ENCODE measurements at regions not wholly inside any gene's neighbourhood (a gene's known extent, or its start where the extent isn't known, plus 50 kb on each side); places are given as distances from the start of the nearest gene placed in this dataset.
"Not testable (repeated sequence)": the region's sequence is repeated elsewhere in the genome, so short reads cannot be mapped to it uniquely, and the experiment has no call there.

- WGBS = 94% methylated on average over 9 of the region's 9 CpGs
- Histone ChIP-seq H3K4me1 (no peaks in the 10 kb centered on the region), H3K36me3 (no peaks in the 10 kb centered on the region), H3K27ac (replicated peaks in 1 of 4) (no peak overlapping the region), H3K27me3 (no peaks in the 10 kb centered on the region), H3K4me3 (no peak overlapping the region), H3K9me3 (no peaks in the 10 kb centered on the region)
- no peak for TF ChIP-seq CTCF (IDR thresholded peaks at IDR 0.05)
- no peak for TF ChIP-seq POLR2AphosphoS5 (IDR thresholded peaks at IDR 0.05)
- no peak for TF ChIP-seq POLR2A (IDR thresholded peaks at IDR 0.05; ENCODE audit: low read depth)
- no peak for TF ChIP-seq EP300 (IDR thresholded peaks at IDR 0.05)
- intact Hi-C loops (cut with DNase I) = loop anchor here (10.0 kb wide), 1 partner anchor 93 kb away; no protein-coding TSS in a partner anchor
- DNase-seq (ENCODE audit: extremely low spot score) = no peak
These were observed 60.1 kb upstream of the GNAQ start for GRCh38 chr9:78091731-78092130.

- Histone ChIP-seq H3K27ac (replicated peaks in 1 of 4) (no peak overlapping the region), H3K36me3 (no peaks in the 10 kb centered on the region), H3K27me3 (no peaks in the 10 kb centered on the region), H3K9me3 (no peaks in the 10 kb centered on the region), H3K4me1 (no peaks in the 10 kb centered on the region), H3K4me3 (no peak overlapping the region)
- no peak for DNase-seq (ENCODE audit: extremely low spot score)
- no peak for TF ChIP-seq POLR2AphosphoS5 (IDR thresholded peaks at IDR 0.05)
- TF ChIP-seq POLR2A (IDR thresholded peaks at IDR 0.05; ENCODE audit: low read depth) = no peak
- no peak for TF ChIP-seq CTCF (IDR thresholded peaks at IDR 0.05)
- no peak for TF ChIP-seq EP300 (IDR thresholded peaks at IDR 0.05)
- intact Hi-C loops (cut with DNase I) = no loop called here
- 98% methylated on average over 3 of the region's 3 CpGs for WGBS
These were observed 57.5 kb upstream of the GNAQ start for GRCh38 chr9:78089111-78089510.

GRCh38 chr9:78088190-78088589 lies 56.6 kb upstream of the GNAQ start:
- H3K4me3 ChIP-seq; H3K36me3 ChIP-seq; DNase-seq (ENCODE audit: extremely low spot score); H3K9me3 ChIP-seq; H3K4me1 ChIP-seq; H3K27ac ChIP-seq (replicated peaks in 1 of 4); H3K27me3 ChIP-seq; intact Hi-C loops (cut with DNase I): not testable (repeated sequence)
- 90% methylated on average over 1 of the region's 1 CpG for WGBS
